NCI-H128 (cell line): ENCODE measurements at regions not wholly inside any gene's neighbourhood (a gene's known extent, or its start where the extent isn't known, plus 50 kb on each side); places are given as distances from the start of the nearest gene placed in this dataset.
"Not testable (repeated sequence)": the region's sequence is repeated elsewhere in the genome, so short reads cannot be mapped to it uniquely, and the experiment has no call there.

Source experiments
- DNase-seq: peaks from one replicate; lab custom pipeline; 2025; ENCODE audit not compliant: unreplicated experiment; lab: John Stamatoyannopoulos, UW

DNA sequence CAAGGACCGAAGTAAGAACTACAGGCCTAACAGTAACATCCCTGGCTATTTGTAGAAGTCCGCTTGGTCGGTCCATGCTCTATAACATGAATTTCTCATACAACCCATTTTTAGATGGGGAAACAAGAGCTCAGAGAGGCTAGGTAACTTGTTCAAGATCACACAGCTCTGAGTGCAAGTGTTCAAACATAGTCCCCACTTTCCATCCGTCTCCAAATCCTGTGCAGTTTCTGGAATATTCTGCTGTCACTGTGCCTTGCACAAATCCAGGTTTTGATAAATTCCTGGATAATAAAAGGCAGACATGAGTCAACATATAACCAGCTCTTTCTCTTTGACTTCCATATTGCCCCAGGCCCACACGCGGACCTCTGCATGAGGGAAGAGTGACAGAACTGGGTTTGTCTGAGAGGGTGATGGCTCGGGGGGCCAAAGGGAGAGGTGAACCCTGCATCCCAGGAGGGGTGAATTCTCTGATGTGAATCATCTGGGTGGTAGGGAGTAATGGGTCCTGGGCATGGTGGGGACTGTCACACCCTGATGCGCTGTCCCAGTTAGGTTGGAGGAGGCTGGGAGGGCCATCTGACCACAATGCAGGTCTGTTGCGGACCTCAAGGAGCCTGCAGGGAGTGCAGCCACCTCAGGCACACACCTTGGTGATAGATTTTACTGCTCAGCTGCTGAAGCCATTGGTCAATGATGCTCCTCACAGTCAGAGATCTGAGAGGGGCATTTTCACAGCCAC, 162.2 kb downstream of the SMAD6 start:
- no peak for DNase-seq

DNA sequence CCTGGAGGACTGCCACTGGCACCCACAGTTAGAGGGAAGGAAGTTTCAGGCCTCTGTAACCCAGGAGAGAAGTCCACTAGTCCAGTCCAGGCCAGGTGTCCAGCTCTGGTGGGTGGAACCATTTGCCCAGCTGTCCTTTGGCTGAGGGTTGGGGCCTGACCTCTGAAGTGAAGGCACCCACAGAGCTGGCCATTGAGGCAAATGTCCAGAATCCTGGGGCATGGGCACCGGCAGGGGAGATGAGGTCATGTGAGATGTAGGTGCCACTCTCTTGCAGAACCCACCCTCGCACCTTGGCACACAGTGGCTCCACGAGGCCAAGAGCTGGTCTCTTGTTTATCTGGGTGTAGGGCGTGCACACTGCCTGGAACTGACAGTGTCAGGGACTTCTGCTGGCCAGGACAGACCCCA, 162.8 kb downstream of the SMAD6 start:
- DNase-seq, result no peak

GRCh38 chr15:66865622-66866611, 163.9 kb downstream of the SMAD6 start:
- no peak for DNase-seq

DNA sequence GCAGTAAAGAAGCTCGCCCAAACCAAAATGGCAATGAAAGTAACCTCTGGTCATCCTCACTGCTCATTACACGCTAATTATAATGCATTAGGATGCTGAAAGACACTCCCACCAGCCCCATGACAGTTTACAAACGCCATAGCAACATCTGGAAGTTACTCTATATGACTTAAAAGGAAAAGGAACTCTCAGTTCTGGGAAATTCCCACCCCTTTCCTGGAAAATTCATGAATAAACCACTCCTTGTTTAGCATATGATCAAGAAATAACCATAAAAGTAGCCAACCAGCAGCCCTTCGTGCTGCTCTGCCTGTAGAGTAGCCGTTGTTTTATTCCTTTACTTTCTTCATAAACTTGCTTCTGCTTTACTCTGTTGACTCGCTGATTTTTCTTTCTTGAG, 164.6 kb downstream of the SMAD6 start:
- DNase-seq, result no peak

DNA sequence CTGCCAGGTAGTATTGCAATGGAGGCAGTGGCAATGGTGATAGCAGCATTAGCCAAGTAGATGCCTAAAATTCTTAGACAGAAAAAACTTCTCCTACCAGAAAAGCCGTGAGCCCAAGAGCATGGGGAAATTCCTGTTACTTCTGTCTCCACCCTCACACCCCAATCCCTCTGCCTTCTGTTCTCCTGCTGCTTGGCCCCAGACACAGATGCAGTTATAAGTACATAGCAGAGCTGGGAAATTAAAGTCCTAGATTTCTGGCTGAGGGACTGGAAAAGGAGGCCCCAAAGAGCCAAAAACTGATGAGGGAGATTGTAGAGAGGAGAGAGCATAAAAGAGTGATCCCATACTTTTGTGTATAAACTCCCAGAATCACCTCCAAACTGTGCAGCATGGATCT, 166.9 kb downstream of the SMAD6 start:
- no peak for DNase-seq

- no peak for DNase-seq
These were observed 168.9 kb downstream of the SMAD6 start for GRCh38 chr15:66870880-66871388.

DNA sequence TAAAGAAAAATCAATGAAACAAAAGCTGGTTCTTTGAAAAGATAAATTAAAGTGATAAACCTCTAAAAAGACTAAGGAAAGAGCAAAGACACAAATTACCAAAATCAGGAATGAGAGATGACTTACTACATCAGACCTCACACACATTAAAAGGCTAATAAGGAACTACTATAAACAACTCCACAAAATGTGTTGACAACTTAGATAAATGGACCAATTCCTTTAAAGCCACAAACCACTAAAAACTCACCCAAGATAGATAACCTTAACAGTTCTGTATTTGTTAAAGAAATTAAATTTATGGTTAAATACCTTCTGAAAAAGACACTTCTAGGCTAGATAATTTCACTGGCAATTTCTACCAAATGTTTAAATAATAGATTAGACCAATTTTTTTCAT, 170.4 kb downstream of the SMAD6 start:
- no peak for DNase-seq

DNA sequence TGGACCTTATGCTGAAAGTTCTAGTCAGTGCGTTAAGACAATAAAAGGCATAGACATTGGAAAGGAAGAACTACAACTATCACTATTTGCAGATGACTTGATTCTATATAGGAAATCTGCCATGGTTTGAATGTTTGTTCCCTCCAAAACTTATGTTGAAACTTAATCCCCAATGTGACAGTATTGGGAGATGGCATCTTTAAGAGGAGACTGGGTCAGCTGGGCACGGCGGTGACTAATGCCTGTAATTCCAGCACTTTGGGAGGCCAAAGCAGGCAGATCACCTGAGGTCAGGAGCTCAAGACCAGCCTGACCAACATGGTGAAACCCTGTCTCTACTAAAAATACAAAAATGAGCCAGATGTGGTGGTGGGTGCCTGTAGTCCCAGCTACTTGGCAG, 171.3 kb downstream of the SMAD6 start:
- not testable (repeated sequence) for DNase-seq

DNA sequence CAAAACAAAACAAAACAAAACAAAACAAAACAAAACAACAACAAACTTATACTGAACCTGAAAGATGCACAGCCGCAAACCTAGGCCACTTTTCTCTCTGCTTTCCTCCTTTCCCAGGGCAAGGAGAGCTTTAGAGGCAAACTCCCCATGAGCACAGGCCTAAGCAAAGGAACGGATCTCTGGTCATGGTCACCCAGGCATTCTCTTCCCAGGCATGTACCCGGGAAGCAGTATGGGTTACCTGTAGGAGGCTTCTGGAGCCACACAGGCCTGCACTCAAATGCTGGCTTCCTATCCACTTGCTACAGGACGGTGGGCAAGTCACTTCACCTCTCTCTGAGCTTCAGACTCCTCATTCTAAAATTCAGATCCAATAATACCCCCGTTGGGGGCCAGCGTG, 171.8 kb downstream of the SMAD6 start:
- no peak for DNase-seq

DNA sequence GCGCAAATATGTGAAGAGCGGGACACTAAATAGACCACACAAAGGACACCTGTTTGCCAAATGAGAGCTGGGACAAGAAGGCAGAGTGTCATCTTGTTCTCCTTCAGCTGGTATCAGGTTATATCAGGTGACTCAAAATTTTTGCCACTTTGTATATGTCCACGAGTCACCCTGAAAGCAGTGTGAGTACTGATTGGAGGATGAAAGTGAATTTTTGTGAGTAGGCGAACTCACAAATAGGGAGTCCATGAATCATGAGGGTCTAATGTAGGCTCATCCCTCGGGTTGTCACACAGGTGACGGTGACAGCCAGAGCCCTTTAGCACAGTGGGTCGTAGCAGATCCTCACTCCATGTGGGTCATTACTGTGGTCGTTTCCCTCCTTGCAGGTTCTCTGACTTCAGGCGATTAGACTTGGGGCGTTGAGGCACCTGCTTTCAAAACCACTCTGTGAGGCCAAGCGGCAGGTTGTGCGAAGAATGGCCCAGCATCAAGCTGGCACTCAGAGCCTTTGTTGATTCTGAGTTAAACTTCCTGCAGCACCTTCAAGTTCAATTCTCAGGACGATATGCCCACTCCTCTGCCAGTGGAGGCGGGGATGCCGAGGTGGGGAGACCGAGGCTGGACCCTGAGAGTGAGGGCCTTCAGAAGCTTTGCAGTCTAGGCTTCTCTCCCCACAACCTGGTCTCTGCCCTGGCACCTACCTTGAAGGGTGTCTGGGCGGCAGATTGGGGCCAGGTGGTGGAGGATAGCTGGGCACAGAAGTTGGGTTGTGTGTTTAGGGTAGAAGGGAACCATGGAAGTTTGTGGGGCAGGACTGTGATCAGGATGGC, 173.8 kb downstream of the SMAD6 start:
- no peak for DNase-seq

DNA sequence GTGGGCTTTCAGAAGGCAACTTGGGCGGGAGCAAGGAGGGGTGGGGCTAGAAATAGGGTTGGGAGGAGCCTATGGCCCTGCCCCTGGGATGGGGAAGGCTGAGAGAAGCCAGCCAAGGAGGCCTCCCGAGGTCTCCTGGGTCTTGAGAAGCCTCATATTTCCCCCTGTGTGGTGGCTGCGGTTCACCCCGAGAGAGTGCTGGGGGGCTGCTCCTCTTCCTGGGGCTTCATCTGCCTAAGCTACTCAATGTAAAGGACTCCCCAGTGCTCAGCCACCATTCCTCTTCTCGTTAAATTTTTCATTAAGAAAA, 174.3 kb downstream of the SMAD6 start:
- no peak for DNase-seq

DNA sequence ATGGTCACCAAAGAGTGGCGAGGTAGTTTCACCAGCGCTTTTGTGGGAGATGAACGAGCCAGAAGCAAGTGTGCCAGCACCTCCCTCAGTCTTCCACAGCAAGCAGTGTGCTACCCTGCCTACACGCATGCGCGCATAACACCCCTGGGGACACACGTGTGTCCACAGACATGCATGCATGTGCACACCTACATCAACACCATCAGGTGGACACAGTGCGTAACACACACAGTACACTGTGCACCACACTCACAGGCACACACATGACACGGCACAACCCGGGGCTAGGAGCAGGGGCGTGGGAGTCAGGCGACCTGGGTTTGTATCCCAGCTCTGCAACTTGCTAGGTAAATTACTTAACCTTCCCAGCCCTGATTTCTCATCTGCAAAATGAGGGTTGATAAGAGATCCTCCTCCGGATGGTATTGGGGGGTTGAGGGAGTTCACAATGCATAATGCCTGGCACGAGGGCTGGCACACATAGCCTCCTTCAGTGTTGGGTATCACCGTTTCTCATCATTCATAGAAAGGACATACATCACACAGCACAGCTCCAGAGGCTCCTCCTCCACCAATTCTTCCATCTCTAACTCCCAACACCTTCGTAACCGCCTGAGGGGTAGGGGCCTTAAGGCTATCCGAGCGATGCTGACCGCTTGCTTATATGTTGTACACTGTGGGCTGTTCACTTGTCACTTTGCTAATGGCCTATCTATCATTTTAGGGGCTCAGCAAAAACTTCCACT, 174.9 kb downstream of the SMAD6 start:
- DNase-seq, result no peak

DNA sequence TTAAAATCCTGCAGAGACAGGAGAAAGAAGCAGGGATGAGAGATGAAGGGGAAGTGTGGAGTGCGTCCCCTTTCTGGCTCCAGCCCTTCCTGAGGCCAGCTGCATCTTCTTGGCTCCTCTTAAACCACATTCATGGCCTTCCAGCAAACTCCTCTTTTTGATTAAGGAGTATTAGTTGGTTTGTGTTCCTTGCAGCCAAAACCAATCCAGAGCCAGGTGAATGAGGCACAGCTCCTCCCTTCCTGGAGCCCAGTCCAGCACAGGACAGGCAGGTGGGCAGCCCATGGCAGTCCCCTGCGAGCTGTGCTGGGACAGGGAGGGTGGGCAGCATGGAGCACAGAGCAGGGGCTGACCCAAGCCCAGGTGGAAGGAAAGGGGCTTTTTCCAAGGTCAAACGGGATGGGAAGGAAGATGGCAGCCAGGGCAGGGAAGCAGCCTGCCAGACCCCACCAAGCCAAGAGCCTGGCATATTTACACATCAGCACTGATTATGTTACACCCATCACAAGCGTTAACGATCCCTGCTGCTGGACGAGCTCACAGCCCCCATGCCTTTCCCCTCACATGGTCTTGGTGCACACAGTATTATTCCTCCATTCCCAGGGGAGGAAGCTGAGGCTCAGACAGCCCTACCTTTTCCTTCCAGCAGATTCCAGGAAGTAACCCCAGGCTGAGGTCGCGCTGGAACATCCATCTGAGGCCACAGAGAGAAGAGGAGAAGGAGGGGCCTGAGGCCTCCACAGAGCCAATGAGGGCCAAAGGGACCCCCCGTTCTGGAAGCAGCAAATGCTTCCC, 175.6 kb downstream of the SMAD6 start:
- no peak for DNase-seq

DNA sequence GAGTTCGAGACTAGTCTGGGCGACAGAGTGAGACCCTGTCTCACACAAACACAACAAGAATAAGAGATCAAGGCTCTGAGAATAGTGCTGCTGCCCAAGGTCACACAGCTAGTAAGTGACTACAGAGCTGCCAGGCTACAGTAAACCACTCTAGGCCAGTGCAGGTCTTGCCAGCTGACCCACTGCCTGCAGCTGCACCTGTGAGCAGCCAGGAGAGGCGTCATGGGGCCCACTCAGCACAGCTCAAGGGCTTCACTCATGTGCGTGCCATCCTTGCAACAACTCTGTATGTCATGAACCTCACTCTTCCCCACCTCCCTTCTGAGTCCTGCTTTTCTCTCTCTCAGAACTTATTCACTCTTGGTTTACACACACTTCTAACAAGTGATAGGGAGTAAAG, 176.7 kb downstream of the SMAD6 start:
- DNase-seq, result no peak

DNA sequence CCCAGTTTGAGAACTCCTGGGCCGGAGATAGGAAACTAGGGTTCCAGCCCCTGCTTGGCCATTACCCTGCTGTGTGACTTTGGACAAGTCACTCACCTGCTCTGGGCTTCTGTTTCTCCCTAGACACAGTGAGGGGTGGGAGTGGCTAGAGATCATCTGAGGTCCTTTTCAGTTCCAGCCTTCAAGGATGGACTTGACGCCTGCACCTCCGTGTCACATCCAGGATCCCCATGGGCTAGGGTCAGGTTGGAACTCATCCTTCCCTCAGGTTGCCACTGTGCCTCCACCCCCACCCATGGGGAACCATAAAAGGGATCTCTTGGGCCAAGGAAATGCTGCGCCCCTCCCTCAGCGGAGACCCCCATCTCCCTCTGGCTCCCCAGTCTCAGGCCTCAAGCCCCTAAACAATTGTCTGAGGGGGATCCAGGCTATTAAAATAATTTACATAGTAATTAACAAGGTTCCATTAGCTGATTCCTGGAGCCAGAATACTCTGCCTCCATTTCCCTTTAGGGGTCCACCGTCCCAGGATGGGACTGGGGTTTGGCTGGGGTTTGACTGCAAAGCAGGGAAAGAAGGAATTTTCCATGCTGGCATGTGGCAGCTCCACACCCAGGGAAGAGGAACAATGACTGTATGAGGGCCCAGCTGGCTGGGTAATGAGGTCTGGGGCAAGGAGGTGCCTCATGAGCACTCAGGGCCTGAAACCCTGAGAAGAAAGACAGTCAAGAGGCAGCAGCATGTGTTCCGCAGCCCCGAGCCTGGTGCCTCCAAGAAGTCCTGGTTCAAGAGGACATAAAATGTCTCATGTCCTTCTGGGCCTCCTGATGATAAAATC, 177.7 kb downstream of the SMAD6 start:
- no peak for DNase-seq

DNA sequence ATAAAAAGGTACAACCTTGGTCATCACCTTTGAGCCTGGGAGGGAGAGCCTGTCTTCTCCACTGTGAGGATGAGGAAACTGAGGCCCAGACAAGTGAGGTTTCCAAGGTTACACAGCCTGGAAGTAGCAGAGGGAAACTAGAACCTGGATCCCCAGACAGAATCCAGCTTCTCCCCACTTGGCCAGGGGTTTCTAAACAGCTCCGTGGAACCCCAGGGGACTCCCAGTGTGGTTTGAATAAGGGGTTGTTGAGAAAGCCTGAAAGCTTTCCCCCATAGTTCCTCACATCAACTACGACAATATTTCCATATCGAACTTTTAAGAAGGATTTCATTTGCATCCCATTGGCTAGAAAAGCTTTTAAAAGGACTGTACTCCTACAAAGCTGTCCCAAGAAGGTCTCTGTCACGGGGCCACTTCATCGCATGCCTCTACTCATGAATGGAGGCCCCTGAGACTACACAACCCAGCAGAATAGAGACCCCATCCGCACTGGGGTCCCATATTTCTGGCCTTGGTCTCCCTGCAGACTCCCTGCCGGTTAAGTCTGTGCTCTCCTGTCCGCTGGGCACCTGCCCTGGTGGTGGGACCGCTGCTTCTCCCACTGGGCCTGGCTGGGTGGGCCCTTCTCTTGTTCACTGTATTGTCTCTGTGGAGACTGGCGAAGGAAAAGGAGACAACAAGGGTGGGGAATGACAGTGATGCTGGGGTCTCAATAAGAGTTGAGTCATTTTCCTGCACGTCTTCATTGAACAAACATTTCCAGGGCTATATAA, 178.5 kb downstream of the SMAD6 start:
- no peak for DNase-seq

DNA sequence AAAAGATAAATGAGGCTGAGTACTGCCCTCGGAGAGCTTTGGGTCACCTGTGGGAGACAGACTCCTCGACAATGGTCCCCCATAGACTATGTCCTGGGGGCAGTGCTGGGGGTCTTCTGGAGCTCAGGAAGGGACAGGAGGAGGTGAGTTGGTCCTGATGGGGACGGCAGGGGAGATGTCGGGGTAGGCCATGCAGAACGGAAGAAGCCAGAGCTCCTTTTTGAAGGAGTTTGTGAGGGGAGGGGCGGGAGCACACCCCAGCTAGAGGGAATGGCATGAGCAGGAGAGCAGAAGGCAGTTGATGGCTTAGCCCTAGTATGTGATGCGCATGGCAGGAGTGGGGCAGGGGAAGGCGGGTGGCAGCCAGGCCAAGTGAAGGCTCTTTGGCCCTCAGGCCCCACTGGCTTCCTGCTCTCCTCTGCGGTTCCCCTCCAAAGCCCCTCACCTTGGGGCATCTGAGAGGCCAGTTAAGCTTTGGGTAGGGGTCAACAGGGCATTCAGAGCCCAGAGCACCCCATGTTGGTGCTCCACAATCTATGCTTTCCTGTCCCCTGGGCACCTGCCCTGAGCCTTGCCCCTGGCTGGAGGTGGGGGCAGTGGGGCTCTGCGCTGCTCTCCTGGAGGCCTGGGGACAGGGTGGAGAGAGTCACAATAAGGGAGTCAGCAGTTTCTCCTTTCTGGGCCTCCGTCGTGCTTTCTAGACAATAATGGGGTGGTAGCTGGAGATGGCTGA, 179.3 kb downstream of the SMAD6 start:
- no peak for DNase-seq
